ENCODE measurements at regions not wholly inside any gene's neighbourhood (a gene's known extent, or its start where the extent isn't known, plus 50 kb on each side); places are given as distances from the start of the nearest gene placed in this dataset.

DNA sequence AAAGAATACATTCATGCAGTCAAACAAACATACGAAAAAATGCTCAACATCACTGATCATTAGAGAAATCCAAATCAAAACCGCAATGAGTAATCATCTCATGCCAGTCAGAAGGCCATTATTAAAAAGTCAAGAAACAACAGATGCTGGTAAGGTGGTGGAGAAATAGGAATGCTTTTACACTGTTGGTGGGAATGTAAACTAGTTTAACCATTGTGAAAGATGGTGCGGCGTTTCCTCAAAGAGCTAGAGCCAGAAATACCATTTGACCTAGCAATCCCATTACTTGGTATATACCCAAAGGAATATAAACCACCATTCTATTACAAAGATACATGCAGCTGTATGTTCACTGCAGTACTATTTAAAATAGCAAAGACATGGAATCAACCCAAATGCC is 330.4 kb downstream of the EDEM1 start:
- TF ChIP-seq POLR2A (IDR thresholded peaks at IDR 0.05) (no peak), POLR2AphosphoS5 (IDR thresholded peaks at IDR 0.05) (no peak)
- TF ChIP-seq, protein P1, sequence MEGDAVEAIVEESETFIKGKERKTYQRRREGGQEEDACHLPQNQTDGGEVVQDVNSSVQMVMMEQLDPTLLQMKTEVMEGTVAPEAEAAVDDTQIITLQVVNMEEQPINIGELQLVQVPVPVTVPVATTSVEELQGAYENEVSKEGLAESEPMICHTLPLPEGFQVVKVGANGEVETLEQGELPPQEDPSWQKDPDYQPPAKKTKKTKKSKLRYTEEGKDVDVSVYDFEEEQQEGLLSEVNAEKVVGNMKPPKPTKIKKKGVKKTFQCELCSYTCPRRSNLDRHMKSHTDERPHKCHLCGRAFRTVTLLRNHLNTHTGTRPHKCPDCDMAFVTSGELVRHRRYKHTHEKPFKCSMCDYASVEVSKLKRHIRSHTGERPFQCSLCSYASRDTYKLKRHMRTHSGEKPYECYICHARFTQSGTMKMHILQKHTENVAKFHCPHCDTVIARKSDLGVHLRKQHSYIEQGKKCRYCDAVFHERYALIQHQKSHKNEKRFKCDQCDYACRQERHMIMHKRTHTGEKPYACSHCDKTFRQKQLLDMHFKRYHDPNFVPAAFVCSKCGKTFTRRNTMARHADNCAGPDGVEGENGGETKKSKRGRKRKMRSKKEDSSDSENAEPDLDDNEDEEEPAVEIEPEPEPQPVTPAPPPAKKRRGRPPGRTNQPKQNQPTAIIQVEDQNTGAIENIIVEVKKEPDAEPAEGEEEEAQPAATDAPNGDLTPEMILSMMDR (IDR thresholded peaks at IDR 0.05): no peak

All from stomach (tissue), 4 donors.